Cardiac fibroblast (primary cell): ENCODE measurements at regions not wholly inside any gene's neighbourhood (a gene's known extent, or its start where the extent isn't known, plus 50 kb on each side); places are given as distances from the start of the nearest gene placed in this dataset.

Experiments
- DNase-seq, 2 donors: peaks; one replicate each; pipeline versions ENCODE4 v3.0.0 to v3.0.0-alpha.2; 2010; ENCODE audit warnings: low read depth in 2 of 2
- H3K4me3 ChIP-seq, 2 donors: replicated peaks in 1 of 2; 1 replicate in 1 of 2; 2 replicates in 1 of 2; pipeline ENCODE4 v1.5.1; 2011; ENCODE audit warnings: low read depth in 2 of 2, low read length in 2 of 2, mild to moderate bottlenecking in 2 of 2, moderate library complexity in 1 of 2
- TF ChIP-seq, protein P1 (sequence below): IDR thresholded peaks from one replicate; pipeline ENCODE4 v1.5.1; 2011; ENCODE audit warnings: low read depth, mild to moderate bottlenecking, low read length, inconsistent platforms

DNA sequence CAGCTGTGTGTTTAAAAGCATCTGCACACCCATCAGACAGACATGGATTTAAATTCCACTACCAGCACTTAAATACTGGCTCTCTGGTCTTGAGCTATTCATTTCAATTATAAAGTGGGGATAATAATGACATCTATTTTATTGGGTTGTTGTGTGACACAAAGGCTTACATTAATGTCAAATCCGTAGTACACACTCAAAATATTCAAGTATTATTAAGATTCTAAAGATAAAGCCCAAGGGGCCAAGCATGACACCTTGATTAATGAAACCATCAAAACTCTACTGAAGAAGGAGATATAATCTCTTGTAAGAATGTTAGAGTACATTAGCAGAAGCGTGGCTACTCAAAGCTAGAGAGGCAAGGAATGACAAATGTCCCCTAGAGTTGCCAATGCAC lies 743.0 kb downstream of the KCTD16 start:
- TF ChIP-seq, protein P1, sequence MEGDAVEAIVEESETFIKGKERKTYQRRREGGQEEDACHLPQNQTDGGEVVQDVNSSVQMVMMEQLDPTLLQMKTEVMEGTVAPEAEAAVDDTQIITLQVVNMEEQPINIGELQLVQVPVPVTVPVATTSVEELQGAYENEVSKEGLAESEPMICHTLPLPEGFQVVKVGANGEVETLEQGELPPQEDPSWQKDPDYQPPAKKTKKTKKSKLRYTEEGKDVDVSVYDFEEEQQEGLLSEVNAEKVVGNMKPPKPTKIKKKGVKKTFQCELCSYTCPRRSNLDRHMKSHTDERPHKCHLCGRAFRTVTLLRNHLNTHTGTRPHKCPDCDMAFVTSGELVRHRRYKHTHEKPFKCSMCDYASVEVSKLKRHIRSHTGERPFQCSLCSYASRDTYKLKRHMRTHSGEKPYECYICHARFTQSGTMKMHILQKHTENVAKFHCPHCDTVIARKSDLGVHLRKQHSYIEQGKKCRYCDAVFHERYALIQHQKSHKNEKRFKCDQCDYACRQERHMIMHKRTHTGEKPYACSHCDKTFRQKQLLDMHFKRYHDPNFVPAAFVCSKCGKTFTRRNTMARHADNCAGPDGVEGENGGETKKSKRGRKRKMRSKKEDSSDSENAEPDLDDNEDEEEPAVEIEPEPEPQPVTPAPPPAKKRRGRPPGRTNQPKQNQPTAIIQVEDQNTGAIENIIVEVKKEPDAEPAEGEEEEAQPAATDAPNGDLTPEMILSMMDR: no peak
- no peak for DNase-seq
- no peak overlapping the region for H3K4me3 ChIP-seq

DNA sequence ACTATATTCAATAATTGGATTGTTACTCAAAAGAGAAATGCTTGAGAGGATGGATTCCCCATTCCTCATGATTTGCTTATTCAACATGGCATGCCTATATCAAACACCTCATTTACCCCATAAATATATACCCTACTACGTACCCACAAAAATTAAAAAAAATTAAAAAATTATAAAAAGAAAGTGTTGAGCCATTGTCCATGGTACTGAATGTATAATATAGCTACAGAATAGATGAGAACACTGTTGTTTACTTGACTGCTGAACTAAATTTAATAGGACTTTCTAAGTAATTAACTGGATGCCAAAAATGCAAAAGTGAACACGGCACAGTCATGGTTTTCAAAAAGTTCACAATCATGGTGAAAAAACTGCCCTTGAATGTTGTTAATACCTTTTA lies 725.8 kb downstream of the KCTD16 start:
- TF ChIP-seq, protein P1: no peak
- no peak overlapping the region for H3K4me3 ChIP-seq
- DNase-seq: no peak

DNA sequence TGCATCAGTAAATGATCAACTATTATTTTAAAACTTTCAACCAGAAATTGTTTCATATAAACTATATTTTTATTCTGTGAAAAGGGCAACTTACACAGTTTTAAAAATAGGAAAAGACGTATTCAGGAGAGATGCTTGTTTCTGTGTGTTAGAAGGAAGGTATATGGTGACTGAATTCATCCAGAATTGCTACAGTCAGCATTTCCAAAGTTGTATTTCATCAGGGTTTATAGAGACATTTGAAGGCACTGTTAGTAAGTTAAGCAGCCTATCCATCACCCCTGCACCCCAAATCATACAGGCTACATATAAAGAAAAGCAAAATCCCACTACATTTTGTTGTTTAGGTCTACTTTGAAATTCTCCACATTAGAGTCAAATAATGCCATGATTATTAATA lies 716.0 kb downstream of the KCTD16 start:
- TF ChIP-seq, protein P1: no peak
- no peak for DNase-seq
- H3K4me3 ChIP-seq: no peak overlapping the region

DNA sequence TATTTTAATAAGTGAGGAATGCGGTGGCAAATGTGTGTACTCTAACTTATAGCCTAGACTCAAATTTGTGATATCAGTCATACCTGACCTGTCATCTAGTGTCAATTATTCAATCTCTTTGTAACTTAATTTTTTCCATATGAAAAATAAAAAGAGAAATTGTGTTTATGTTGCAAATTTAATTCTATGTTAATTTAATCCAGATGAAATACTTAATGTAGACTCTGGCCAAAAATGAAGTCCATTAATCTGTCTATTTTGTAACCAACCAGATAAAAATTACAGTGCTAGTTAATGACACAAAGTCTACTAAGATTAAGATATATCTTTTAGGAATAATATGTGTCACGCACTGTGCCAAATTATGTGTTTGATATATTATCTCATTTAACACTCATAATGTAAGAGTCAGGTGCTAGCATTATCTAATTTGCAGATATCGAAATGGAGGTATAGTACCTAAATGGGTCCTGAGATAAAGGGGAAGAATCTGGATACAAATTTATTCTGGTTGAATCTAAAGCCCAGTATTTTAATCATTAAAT lies 712.1 kb downstream of the KCTD16 start:
- DNase-seq: no peak
- TF ChIP-seq, protein P1: no peak

DNA sequence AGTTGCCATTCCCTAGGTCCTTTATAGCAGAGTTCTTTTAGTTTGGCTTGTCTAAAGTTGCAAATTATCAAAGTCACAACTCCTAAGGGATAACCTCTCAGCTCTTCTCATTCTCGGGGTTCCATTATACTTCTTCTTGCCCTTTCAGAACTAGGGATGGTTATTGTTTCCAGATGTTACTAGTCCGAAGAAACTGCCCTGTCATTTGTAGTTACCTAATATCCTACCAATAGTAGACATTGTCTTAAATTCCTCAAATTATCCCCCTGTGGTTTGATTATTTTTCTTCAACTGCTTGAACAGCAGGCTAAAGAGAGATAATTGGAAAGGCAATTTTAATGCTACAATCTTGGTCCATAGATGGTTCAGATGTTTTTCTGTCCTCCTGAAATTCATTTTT lies 709.8 kb downstream of the KCTD16 start:
- TF ChIP-seq, protein P1: no peak
- no peak for DNase-seq
- no peak overlapping the region for H3K4me3 ChIP-seq

More for the DNA sequence above, 712.1 kb downstream of the KCTD16 start:
- no peak overlapping the region for H3K4me3 ChIP-seq

DNA sequence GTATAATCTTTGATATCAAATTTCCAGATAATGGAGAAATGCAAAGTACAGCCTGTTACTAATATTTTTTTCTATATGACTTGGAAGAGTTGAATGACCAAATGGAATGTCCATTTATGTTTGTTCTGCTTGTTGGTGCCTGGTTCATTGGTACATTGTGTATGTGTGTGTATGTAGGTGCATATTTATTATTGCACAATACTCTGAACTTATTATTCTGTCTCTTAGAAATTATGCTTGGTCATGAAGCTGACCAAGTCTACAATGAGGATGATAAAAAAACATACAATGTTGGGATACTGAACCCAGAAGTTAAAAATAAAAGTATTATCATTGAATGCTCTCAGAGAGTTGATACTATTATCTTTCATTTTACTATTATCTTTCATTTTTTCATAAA lies 706.3 kb downstream of the KCTD16 start:
- no peak for DNase-seq
- no peak overlapping the region for H3K4me3 ChIP-seq
- TF ChIP-seq, protein P1: no peak

DNA sequence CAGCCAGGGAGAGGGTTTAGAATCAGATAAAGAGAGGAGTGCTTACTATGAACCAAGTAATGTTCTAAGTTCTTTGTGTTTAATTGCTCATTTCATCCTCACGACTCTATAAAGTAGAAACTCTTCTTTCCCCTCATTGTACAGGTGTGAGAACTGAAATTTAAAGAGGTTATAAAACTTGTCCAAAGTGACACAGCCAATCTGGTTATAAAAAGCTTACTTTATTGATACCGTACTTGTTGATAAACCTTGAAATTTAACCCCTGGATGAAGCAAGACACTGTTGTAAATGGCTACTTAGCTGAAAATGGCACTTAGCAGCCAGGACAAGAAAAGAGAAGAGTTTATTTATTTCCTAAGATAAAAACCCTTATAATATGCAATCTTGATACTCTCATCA lies 702.4 kb downstream of the KCTD16 start:
- no peak for DNase-seq
- TF ChIP-seq, protein P1: no peak
- no peak overlapping the region for H3K4me3 ChIP-seq
